ENCODE measurements at regions not wholly inside any gene's neighbourhood (a gene's known extent, or its start where the extent isn't known, plus 50 kb on each side); places are given as distances from the start of the nearest gene placed in this dataset.

DNA sequence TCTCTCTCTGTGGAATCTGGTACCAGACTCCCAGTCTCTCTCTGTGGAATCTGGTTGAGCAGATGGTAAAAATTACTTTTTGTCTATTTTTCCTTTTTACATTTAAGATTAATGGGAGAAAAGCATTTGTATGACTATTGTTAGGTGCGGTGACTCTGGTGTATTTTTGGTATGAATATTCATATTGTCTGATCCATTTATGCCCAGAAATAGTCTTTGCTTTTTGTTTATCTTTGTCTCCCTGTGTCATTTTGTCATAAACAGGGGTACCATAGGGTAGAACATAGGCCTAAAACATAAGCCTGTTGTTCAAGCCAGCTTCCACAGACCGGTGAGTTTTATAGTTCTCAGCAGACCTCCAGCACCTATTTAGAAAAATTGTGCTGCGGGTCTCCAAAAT is 78.7 kb downstream of the ETS2 start:
- H3K18ac ChIP-seq (ENCODE audit: low read length): no peak overlapping the region
- no peaks in the 10 kb centered on the region for H3K4me1 ChIP-seq (ENCODE audit: control insufficient read depth in 2 of 2, insufficient read depth in 1 of 2, low read depth in 1 of 2, low read length in 2 of 2)
- no peak overlapping the region for H2BK5ac ChIP-seq (ENCODE audit: low read length)
- peaks cover 7 to 8% of the 10 kb centered on the region in 2 donors for H3K9me3 ChIP-seq (replicated peaks in 1 of 2; ENCODE audit: control insufficient read depth in 2 of 2, insufficient read depth in 1 of 2, low read depth in 1 of 2, low read length in 2 of 2)
- H3K36me3 ChIP-seq (replicated peaks in 1 of 2; ENCODE audit: control insufficient read depth in 2 of 2, insufficient read depth in 2 of 2, low read length in 2 of 2): no peaks in the 10 kb centered on the region
- no peak overlapping the region for H4K8ac ChIP-seq (ENCODE audit: low read depth, low read length)
- H3K27me3 ChIP-seq (ENCODE audit: control insufficient read depth in 3 of 3, insufficient read depth in 3 of 3, low read depth in 1 of 3, low read length in 3 of 3): no peaks in the 10 kb centered on the region
- DNase-seq (ENCODE audit: low spot score): no peak
- H2AFZ ChIP-seq (ENCODE audit: low read length): no peak overlapping the region
- H2AK5ac ChIP-seq (ENCODE audit: low read depth, low read length): no peak overlapping the region
- H3K27ac ChIP-seq (replicated peaks; ENCODE audit: low read length): no peak overlapping the region
- H3K4ac ChIP-seq (ENCODE audit: low read length): no peak overlapping the region
- no peak overlapping the region for H2BK120ac ChIP-seq (ENCODE audit: low read depth, low read length)
- no peak overlapping the region for H3K9ac ChIP-seq (ENCODE audit: low read depth, low read length, poor library complexity)
- no peak overlapping the region for H2BK15ac ChIP-seq (ENCODE audit: low read length)
- no peak overlapping the region for H3K4me2 ChIP-seq (ENCODE audit: insufficient read depth, low read length, poor library complexity, severe bottlenecking)
- H4K91ac ChIP-seq (ENCODE audit: low read depth, low read length, poor library complexity): no peak overlapping the region
- no peaks in the 10 kb centered on the region for H3K79me1 ChIP-seq (ENCODE audit: low read depth, low read length)
- H3K4me3 ChIP-seq (ENCODE audit: low read length in 2 of 2): no peak overlapping the region
- no peak overlapping the region for H3K23ac ChIP-seq (ENCODE audit: low read depth, low read length, poor library complexity)
- no CpG with 5 or more reads among the region's 3 CpGs for WGBS, 2 donors (ENCODE audit: extremely low coverage in 2 of 2, insufficient read length in 2 of 2, insufficient replicate concordance in 1 of 2)
- no peak overlapping the region for H2BK12ac ChIP-seq (ENCODE audit: low read length)
- H3K14ac ChIP-seq (ENCODE audit: low read length): no peak overlapping the region

DNA sequence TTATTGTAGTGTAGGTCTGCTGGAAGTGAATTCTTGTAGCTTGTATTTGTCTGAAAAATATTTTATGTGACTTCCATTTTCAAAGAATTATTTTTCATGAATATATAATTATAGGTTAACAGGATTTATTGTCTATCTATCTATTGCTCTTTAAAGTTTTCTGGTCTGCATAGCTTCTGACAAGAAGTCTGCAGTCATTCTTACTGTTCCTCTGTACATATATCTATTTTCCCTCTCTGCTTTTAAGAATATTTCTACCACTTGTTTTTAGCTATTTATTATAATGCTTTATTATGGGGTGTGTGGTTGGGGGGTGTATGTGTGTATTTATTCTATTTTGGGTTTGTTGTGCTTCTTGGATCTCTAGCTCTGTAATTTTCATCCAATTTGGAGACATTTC is 77.4 kb downstream of the ETS2 start:
- Histone ChIP-seq H2BK120ac (ENCODE audit: low read depth, low read length) (no peak overlapping the region), H3K27me3 (ENCODE audit: control insufficient read depth in 3 of 3, insufficient read depth in 3 of 3, low read depth in 1 of 3, low read length in 3 of 3) (no peaks in the 10 kb centered on the region), H4K91ac (ENCODE audit: low read depth, low read length, poor library complexity) (no peak overlapping the region), H3K27ac (replicated peaks; ENCODE audit: low read length) (no peak overlapping the region), H3K18ac (ENCODE audit: low read length) (no peak overlapping the region), H2BK15ac (ENCODE audit: low read length) (no peak overlapping the region), H3K14ac (ENCODE audit: low read length) (no peak overlapping the region), H2AFZ (ENCODE audit: low read length) (no peak overlapping the region), H3K4me3 (ENCODE audit: low read length in 2 of 2) (no peak overlapping the region), H3K9me3 (replicated peaks in 1 of 2; ENCODE audit: control insufficient read depth in 2 of 2, insufficient read depth in 1 of 2, low read depth in 1 of 2, low read length in 2 of 2) (peaks cover 7 to 8% of the 10 kb centered on the region in 2 donors), H2AK5ac (ENCODE audit: low read depth, low read length) (no peak overlapping the region), H3K36me3 (replicated peaks in 1 of 2; ENCODE audit: control insufficient read depth in 2 of 2, insufficient read depth in 2 of 2, low read length in 2 of 2) (no peaks in the 10 kb centered on the region), H3K23ac (ENCODE audit: low read depth, low read length, poor library complexity) (no peak overlapping the region), H3K4me2 (ENCODE audit: insufficient read depth, low read length, poor library complexity, severe bottlenecking) (no peak overlapping the region), H3K4me1 (ENCODE audit: control insufficient read depth in 2 of 2, insufficient read depth in 1 of 2, low read depth in 1 of 2, low read length in 2 of 2) (no peaks in the 10 kb centered on the region), H4K8ac (ENCODE audit: low read depth, low read length) (no peak overlapping the region), H3K79me1 (ENCODE audit: low read depth, low read length) (no peaks in the 10 kb centered on the region), H2BK5ac (ENCODE audit: low read length) (no peak overlapping the region), H3K4ac (ENCODE audit: low read length) (no peak overlapping the region), H2BK12ac (ENCODE audit: low read length) (no peak overlapping the region), H3K9ac (ENCODE audit: low read depth, low read length, poor library complexity) (no peak overlapping the region)
- no peak for DNase-seq (ENCODE audit: low spot score)

- DNase-seq (ENCODE audit: low spot score): no peak
- Histone ChIP-seq H2BK5ac (ENCODE audit: low read length) (no peak overlapping the region), H3K4ac (ENCODE audit: low read length) (no peak overlapping the region), H3K18ac (ENCODE audit: low read length) (no peak overlapping the region), H3K27me3 (ENCODE audit: control insufficient read depth in 3 of 3, insufficient read depth in 3 of 3, low read depth in 1 of 3, low read length in 3 of 3) (no peaks in the 10 kb centered on the region), H3K9ac (ENCODE audit: low read depth, low read length, poor library complexity) (no peak overlapping the region), H3K14ac (ENCODE audit: low read length) (no peak overlapping the region), H2BK15ac (ENCODE audit: low read length) (no peak overlapping the region), H3K9me3 (replicated peaks in 1 of 2; ENCODE audit: control insufficient read depth in 2 of 2, insufficient read depth in 1 of 2, low read depth in 1 of 2, low read length in 2 of 2) (peaks cover 0 to 4% of the 10 kb centered on the region in 2 donors), H3K79me1 (ENCODE audit: low read depth, low read length) (no peaks in the 10 kb centered on the region), H2BK12ac (ENCODE audit: low read length) (no peak overlapping the region), H3K4me3 (ENCODE audit: low read length in 2 of 2) (no peak overlapping the region), H2AFZ (ENCODE audit: low read length) (no peak overlapping the region), H3K27ac (replicated peaks; ENCODE audit: low read length) (no peak overlapping the region), H3K23ac (ENCODE audit: low read depth, low read length, poor library complexity) (no peak overlapping the region), H2AK5ac (ENCODE audit: low read depth, low read length) (no peak overlapping the region), H3K4me1 (ENCODE audit: control insufficient read depth in 2 of 2, insufficient read depth in 1 of 2, low read depth in 1 of 2, low read length in 2 of 2) (no peaks in the 10 kb centered on the region), H3K36me3 (replicated peaks in 1 of 2; ENCODE audit: control insufficient read depth in 2 of 2, insufficient read depth in 2 of 2, low read length in 2 of 2) (no peaks in the 10 kb centered on the region), H4K8ac (ENCODE audit: low read depth, low read length) (no peak overlapping the region), H4K91ac (ENCODE audit: low read depth, low read length, poor library complexity) (no peak overlapping the region), H2BK120ac (ENCODE audit: low read depth, low read length) (no peak overlapping the region), H3K4me2 (ENCODE audit: insufficient read depth, low read length, poor library complexity, severe bottlenecking) (no peak overlapping the region)
Measured at GRCh38 chr21:38881131-38881530, 75.4 kb downstream of the ETS2 start.

- Histone ChIP-seq H3K14ac (ENCODE audit: low read length) (no peak overlapping the region), H3K9ac (ENCODE audit: low read depth, low read length, poor library complexity) (no peak overlapping the region), H3K4me3 (ENCODE audit: low read length in 2 of 2) (no peak overlapping the region), H3K27ac (replicated peaks; ENCODE audit: low read length) (no peak overlapping the region), H3K18ac (ENCODE audit: low read length) (no peak overlapping the region), H3K79me1 (ENCODE audit: low read depth, low read length) (no peaks in the 10 kb centered on the region), H4K91ac (ENCODE audit: low read depth, low read length, poor library complexity) (no peak overlapping the region), H2AFZ (ENCODE audit: low read length) (no peak overlapping the region), H2BK15ac (ENCODE audit: low read length) (no peak overlapping the region), H2BK12ac (ENCODE audit: low read length) (no peak overlapping the region), H2BK120ac (ENCODE audit: low read depth, low read length) (no peak overlapping the region), H3K9me3 (replicated peaks in 1 of 2; ENCODE audit: control insufficient read depth in 2 of 2, insufficient read depth in 1 of 2, low read depth in 1 of 2, low read length in 2 of 2) (peaks cover 0 to 4% of the 10 kb centered on the region in 2 donors), H3K4ac (ENCODE audit: low read length) (no peak overlapping the region), H3K27me3 (ENCODE audit: control insufficient read depth in 3 of 3, insufficient read depth in 3 of 3, low read depth in 1 of 3, low read length in 3 of 3) (no peaks in the 10 kb centered on the region), H3K4me2 (ENCODE audit: insufficient read depth, low read length, poor library complexity, severe bottlenecking) (no peak overlapping the region), H2AK5ac (ENCODE audit: low read depth, low read length) (no peak overlapping the region), H4K8ac (ENCODE audit: low read depth, low read length) (no peak overlapping the region), H3K36me3 (replicated peaks in 1 of 2; ENCODE audit: control insufficient read depth in 2 of 2, insufficient read depth in 2 of 2, low read length in 2 of 2) (no peaks in the 10 kb centered on the region), H3K23ac (ENCODE audit: low read depth, low read length, poor library complexity) (no peak overlapping the region), H2BK5ac (ENCODE audit: low read length) (no peak overlapping the region), H3K4me1 (ENCODE audit: control insufficient read depth in 2 of 2, insufficient read depth in 1 of 2, low read depth in 1 of 2, low read length in 2 of 2) (no peaks in the 10 kb centered on the region)
- WGBS, 2 donors (ENCODE audit: extremely low coverage in 2 of 2, insufficient read length in 2 of 2, insufficient replicate concordance in 1 of 2): no CpG with 5 or more reads among the region's 6 CpGs
- DNase-seq (ENCODE audit: low spot score): no peak
Measured at GRCh38 chr21:38880577-38880966, 74.8 kb downstream of the ETS2 start.
